ENCODE measurements at regions not wholly inside any gene's neighbourhood (a gene's known extent, or its start where the extent isn't known, plus 50 kb on each side); places are given as distances from the start of the nearest gene placed in this dataset.

GRCh38 chr9:90261698-90262097 lies 380.9 kb downstream of the DIRAS2 start:
- Histone ChIP-seq H3K36me3 (no peaks in the 10 kb centered on the region), H3K27ac (no peak overlapping the region), H3K27me3 (no peaks in the 10 kb centered on the region), H3K9me3 (peaks cover 0 to 13% of the 10 kb centered on the region in 2 donors), H3K4me1 (no peaks in the 10 kb centered on the region), H3K4me3 (no peak overlapping the region)
- no peak for DNase-seq (ENCODE audit: low spot score in 2 of 2)
- intact Hi-C loops (cut with DNase I) = no loop called here
- TF ChIP-seq CTCF (IDR thresholded peaks at IDR 0.05) = no peak

DNA sequence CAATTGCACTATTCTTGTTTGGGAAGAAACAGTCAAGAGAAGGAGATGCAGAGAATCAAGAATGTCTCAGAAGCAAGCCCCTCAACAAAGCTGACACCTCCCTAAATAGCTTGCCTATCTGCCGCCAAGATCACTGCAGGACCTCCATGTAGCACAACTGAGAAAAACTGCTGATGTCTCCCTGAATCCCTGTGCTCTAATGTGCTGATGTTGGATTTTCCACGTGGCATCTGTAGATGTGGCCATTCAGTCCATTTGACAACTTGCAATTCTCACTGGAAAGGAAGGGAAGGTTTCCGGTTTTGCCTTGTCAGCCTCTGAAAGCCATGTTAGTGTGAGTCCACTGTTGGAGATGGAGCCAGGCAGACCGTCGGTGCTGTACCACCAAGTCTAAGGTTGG lies 374.0 kb downstream of the DIRAS2 start:
- intact Hi-C loops (cut with DNase I) = no loop called here
- H3K36me3 ChIP-seq = no peaks in the 10 kb centered on the region
- no peaks in the 10 kb centered on the region for H3K27me3 ChIP-seq
- no peak for TF ChIP-seq CTCF (IDR thresholded peaks at IDR 0.05)
- H3K27ac ChIP-seq = no peak overlapping the region
- DNase-seq (ENCODE audit: low spot score in 2 of 2) = no peak
- H3K4me1 ChIP-seq = no peaks in the 10 kb centered on the region
- H3K9me3 ChIP-seq = no peaks in the 10 kb centered on the region
- H3K4me3 ChIP-seq = no peak overlapping the region

- no peak overlapping the region for H3K4me3 ChIP-seq
- H3K4me1 ChIP-seq = no peaks in the 10 kb centered on the region
- no peak overlapping the region for H3K27ac ChIP-seq
- no peak for DNase-seq (ENCODE audit: low spot score in 2 of 2)
- no peaks in the 10 kb centered on the region for H3K36me3 ChIP-seq
- intact Hi-C loops (cut with DNase I) = no loop called here
- TF ChIP-seq CTCF (IDR thresholded peaks at IDR 0.05) = no peak
- no peaks in the 10 kb centered on the region for H3K9me3 ChIP-seq
- no peaks in the 10 kb centered on the region for H3K27me3 ChIP-seq
Measured at GRCh38 chr9:90271707-90272106, 370.9 kb downstream of the DIRAS2 start.

DNA sequence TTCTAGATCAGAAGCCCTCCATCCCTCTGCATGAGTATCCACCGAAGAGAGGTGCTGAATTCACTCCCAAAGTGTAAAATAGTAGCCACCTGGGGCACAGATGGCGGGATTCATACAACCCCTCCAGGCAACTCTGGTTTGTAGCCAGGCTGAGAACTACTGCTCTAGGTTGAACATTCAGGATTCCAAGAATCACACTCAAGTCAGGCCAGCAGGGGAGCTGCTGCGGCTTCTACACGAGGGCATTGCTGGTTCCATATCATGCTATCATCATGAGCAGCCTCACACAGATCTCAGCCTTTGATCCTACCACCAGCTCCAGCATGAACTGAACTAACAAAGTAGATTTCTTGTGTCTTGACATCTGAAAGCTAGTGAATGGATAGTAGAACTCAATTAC lies 367.9 kb downstream of the DIRAS2 start:
- H3K36me3 ChIP-seq = no peaks in the 10 kb centered on the region
- no peak for DNase-seq (ENCODE audit: low spot score in 2 of 2)
- no peak for TF ChIP-seq CTCF (IDR thresholded peaks at IDR 0.05)
- H3K9me3 ChIP-seq = no peaks in the 10 kb centered on the region
- intact Hi-C loops (cut with DNase I) = no loop called here
- no peaks in the 10 kb centered on the region for H3K4me1 ChIP-seq
- H3K4me3 ChIP-seq = no peak overlapping the region
- no peaks in the 10 kb centered on the region for H3K27me3 ChIP-seq
- no peak overlapping the region for H3K27ac ChIP-seq

DNA sequence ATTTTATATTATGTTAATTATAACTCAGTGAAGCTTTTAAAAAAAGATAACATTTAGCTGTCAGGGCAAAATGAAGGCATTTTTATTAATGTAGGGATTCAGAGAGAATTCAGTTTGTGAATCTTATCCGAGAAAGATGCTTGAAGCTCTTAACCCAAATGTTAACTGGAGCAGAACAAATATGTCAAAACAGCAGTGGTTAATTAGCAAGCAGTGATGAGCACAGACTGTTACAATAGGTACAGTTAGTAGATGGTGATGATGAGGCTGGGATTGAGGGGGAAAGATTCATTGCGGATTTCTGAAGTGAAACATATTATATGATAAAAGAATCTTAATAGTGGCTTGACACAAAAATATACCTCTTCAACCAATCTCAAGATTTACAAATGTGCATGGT lies 356.7 kb downstream of the DIRAS2 start:
- intact Hi-C loops (cut with DNase I) = no loop called here
- TF ChIP-seq CTCF (IDR thresholded peaks at IDR 0.05) = no peak
- H3K27ac ChIP-seq = no peak overlapping the region
- H3K27me3 ChIP-seq = no peaks in the 10 kb centered on the region
- H3K4me1 ChIP-seq = no peaks in the 10 kb centered on the region
- DNase-seq (ENCODE audit: low spot score in 2 of 2) = no peak
- H3K9me3 ChIP-seq = peaks cover 0 to 5% of the 10 kb centered on the region in 2 donors
- no peak overlapping the region for H3K4me3 ChIP-seq
- H3K36me3 ChIP-seq = no peaks in the 10 kb centered on the region

DNA sequence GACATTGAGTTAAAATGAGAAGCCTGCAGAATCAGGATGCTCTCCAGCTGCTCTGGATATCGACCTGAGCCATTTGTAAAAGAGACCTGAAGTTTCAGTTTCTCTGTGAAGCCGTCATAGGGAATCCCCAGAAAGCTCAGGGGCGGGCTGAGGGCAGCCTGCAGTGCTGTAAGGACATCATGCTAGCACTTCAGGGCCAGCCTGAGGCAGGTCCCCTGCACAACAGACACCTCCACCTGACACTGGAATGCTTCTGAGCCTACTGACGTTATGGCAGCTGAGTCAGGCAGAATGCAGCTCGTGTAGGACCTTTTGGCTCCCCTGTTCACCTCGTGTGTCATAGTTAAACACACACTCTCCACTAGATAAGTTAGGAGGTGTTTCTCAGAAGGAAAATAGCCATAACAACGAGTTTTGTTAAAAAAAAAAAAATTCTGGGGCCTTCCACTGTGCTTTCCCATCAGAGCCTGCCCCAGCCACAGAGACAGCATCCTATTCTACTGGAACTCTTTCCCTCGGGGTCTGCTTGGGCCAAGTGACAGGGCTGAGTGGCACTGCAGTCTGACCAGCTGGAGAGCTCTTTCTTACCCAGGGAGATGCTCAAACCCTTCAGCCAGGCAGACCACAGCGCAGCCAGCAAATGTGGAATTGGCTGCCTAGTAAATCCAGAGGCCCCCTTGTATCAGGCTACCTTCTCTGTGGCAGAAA lies 354.9 kb downstream of the DIRAS2 start:
- Histone ChIP-seq H3K27me3 (no peaks in the 10 kb centered on the region), H3K4me1 (no peaks in the 10 kb centered on the region), H3K36me3 (no peaks in the 10 kb centered on the region), H3K4me3 (no peak overlapping the region), H3K27ac (no peak overlapping the region), H3K9me3 (no peaks in the 10 kb centered on the region)
- intact Hi-C loops (cut with DNase I) = no loop called here
- no peak for TF ChIP-seq CTCF (IDR thresholded peaks at IDR 0.05)
- DNase-seq (ENCODE audit: low spot score in 2 of 2) = no peak

Data from ascending aorta (tissue), 2 donors.